ENCODE measurements at regions not wholly inside any gene's neighbourhood (a gene's known extent, or its start where the extent isn't known, plus 50 kb on each side); places are given as distances from the start of the nearest gene placed in this dataset.

DNA sequence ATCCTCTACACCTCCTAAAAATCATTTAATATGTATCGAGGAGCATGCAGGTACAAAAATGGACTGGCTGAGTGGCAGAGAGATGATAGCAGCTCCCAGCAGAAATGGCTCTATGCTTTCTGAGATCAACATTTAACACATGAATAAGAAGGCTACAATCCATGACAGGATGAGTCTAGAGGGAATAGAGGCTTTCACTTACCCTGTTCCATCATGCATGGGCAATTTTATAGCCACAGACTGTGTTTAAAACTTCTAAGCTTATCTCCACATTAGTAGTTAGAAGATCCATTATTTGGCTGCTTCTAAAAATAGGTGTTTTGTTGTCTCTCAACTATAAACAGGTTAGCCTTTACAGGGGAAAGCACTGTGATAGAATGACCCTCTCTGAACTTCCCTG is 149.1 kb upstream of the ARHGAP28 start:
- no peaks in the 10 kb centered on the region for H4K20me1 ChIP-seq (ENCODE audit: insufficient read depth, low read length)
- no TSS peak for BruUV-seq (replicated peaks)
- no peak overlapping the region for H3K27ac ChIP-seq (ENCODE audit: extremely low read length, insufficient read depth, low read length)
- POLR2A ChIA-PET, result no interaction called here
- no peak overlapping the region for H3K9ac ChIP-seq (ENCODE audit: insufficient read depth, low read depth, low read length)
- H2AFZ ChIP-seq (ENCODE audit: low read length), result no peak overlapping the region
- no peak overlapping the region for H3K4me3 ChIP-seq (replicated peaks in 1 of 3; ENCODE audit: insufficient read depth in 1 of 3, low read depth in 2 of 3, low read length in 3 of 3)
- FAIRE-seq, result no peak
- no peak for ATAC-seq
- no peaks in the 10 kb centered on the region for H3K9me3 ChIP-seq (ENCODE audit: low read length)
- H3K27me3 ChIP-seq (ENCODE audit: control insufficient read depth in 1 of 2, insufficient read depth in 2 of 2, low read length in 2 of 2), result peaks cover 1 to 5% of the 10 kb centered on the region in 2 experiments; a peak in 2 of 5 replicates
- WGBS (ENCODE audit: low lambda C conversion rate), result 0% methylated on average over 1 of the region's 1 CpG
- H3K4me2 ChIP-seq (ENCODE audit: low read depth, low read length), result no peak overlapping the region
- no peaks in the 10 kb centered on the region for H3K79me2 ChIP-seq (ENCODE audit: insufficient read depth, low read length)
- H3K36me3 ChIP-seq (replicated peaks in 1 of 2; ENCODE audit: control insufficient read depth in 1 of 2, insufficient read depth in 2 of 2, low read length in 2 of 2), result no peaks in the 10 kb centered on the region
- DNase-seq (ENCODE audit: low spot score), result no peak
- in situ Hi-C loops (cut with HindIII; ENCODE audit: extremely low pct_ligation_motif_present, low pct_unique_long_range_greater_than_20kb), result no loop called here
- intact Hi-C loops (cut with micrococcal nuclease; ENCODE audit: unreplicated experiment), result no loop called here
- no peaks in the 10 kb centered on the region for H3K4me1 ChIP-seq (ENCODE audit: insufficient read depth, low read length)
- CTCF ChIA-PET (ENCODE audit: low intra/inter-chr PET ratio, low total read pairs), result no interaction called here
- no peak for TF ChIP-seq MTF1 (CRISPR knock-in tag; IDR thresholded peaks at IDR 0.05)
- TF ChIP-seq SMAD1 (CRISPR knock-in tag; IDR thresholded peaks at IDR 0.05; ENCODE audit: borderline replicate concordance, low read depth), result no peak
- TF ChIP-seq KDM5A (IDR thresholded peaks at IDR 0.05; ENCODE audit: borderline replicate concordance, low read length), result no peak
- TF ChIP-seq ZBTB20 (CRISPR knock-in tag; IDR thresholded peaks at IDR 0.05; ENCODE audit: borderline replicate concordance, low read depth), result no peak
- TF ChIP-seq, protein P1, sequence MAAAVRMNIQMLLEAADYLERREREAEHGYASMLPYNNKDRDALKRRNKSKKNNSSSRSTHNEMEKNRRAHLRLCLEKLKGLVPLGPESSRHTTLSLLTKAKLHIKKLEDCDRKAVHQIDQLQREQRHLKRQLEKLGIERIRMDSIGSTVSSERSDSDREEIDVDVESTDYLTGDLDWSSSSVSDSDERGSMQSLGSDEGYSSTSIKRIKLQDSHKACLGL (CRISPR knock-in tag; IDR thresholded peaks at IDR 0.05), result no peak
- no peak for TF ChIP-seq KLF6 (CRISPR knock-in tag; IDR thresholded peaks at IDR 0.05)
- no peak for TF ChIP-seq ZNF234 (CRISPR knock-in tag; conservative IDR thresholded peaks at IDR 0.05)
- TF ChIP-seq, protein P2, sequence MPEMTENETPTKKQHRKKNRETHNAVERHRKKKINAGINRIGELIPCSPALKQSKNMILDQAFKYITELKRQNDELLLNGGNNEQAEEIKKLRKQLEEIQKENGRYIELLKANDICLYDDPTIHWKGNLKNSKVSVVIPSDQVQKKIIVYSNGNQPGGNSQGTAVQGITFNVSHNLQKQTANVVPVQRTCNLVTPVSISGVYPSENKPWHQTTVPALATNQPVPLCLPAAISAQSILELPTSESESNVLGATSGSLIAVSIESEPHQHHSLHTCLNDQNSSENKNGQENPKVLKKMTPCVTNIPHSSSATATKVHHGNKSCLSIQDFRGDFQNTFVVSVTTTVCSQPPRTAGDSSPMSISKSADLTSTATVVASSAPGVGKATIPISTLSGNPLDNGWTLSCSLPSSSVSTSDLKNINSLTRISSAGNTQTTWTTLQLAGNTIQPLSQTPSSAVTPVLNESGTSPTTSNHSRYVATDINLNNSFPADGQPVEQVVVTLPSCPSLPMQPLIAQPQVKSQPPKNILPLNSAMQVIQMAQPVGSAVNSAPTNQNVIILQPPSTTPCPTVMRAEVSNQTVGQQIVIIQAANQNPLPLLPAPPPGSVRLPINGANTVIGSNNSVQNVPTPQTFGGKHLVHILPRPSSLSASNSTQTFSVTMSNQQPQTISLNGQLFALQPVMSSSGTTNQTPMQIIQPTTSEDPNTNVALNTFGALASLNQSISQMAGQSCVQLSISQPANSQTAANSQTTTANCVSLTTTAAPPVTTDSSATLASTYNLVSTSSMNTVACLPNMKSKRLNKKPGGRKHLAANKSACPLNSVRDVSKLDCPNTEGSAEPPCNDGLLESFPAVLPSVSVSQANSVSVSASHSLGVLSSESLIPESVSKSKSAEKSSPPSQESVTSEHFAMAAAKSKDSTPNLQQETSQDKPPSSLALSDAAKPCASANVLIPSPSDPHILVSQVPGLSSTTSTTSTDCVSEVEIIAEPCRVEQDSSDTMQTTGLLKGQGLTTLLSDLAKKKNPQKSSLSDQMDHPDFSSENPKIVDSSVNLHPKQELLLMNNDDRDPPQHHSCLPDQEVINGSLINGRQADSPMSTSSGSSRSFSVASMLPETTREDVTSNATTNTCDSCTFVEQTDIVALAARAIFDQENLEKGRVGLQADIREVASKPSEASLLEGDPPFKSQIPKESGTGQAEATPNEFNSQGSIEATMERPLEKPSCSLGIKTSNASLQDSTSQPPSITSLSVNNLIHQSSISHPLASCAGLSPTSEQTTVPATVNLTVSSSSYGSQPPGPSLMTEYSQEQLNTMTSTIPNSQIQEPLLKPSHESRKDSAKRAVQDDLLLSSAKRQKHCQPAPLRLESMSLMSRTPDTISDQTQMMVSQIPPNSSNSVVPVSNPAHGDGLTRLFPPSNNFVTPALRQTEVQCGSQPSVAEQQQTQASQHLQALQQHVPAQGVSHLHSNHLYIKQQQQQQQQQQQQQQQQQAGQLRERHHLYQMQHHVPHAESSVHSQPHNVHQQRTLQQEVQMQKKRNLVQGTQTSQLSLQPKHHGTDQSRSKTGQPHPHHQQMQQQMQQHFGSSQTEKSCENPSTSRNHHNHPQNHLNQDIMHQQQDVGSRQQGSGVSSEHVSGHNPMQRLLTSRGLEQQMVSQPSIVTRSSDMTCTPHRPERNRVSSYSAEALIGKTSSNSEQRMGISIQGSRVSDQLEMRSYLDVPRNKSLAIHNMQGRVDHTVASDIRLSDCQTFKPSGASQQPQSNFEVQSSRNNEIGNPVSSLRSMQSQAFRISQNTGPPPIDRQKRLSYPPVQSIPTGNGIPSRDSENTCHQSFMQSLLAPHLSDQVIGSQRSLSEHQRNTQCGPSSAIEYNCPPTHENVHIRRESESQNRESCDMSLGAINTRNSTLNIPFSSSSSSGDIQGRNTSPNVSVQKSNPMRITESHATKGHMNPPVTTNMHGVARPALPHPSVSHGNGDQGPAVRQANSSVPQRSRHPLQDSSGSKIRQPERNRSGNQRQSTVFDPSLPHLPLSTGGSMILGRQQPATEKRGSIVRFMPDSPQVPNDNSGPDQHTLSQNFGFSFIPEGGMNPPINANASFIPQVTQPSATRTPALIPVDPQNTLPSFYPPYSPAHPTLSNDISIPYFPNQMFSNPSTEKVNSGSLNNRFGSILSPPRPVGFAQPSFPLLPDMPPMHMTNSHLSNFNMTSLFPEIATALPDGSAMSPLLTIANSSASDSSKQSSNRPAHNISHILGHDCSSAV (CRISPR knock-in tag; IDR thresholded peaks at IDR 0.05; ENCODE audit: borderline replicate concordance), result no peak
- TF ChIP-seq, protein P3, sequence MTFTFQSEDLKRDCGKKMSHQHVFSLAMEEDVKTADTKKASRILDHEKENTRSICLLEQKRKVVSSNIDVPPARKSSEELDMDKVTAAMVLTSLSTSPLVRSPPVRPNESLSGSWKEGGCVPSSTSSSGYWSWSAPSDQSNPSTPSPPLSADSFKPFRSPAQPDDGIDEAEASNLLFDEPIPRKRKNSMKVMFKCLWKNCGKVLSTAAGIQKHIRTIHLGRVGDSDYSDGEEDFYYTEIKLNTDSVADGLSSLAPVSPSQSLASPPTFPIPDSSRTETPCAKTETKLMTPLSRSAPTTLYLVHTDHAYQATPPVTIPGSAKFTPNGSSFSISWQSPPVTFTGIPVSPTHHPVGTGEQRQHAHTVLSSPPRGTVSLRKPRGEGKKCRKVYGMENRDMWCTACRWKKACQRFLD (CRISPR knock-in tag; IDR thresholded peaks at IDR 0.05; ENCODE audit: borderline replicate concordance), result no peak
